ENCODE measurements at regions not wholly inside any gene's neighbourhood (a gene's known extent, or its start where the extent isn't known, plus 50 kb on each side); places are given as distances from the start of the nearest gene placed in this dataset.

DNA sequence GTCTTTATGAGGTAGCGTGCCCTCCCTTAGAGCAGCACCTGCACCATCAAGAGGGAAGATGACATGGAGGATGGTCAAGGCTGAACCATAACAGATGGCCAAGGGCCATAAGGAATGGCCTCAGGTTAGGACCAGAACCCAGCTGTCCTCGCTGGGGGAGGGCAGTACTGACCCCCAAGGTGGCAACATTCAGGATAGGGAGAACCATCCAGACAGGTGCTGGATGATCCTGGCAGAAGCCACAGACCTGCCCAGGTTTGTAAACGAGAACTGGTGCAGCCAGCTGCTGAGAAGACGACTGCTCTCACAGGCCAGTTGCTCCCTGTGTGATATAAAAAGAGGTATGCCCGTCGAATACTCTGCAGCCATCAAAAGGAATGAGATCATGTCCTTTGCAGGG is 320.4 kb downstream of the GLRX3 start:
- Mint-ChIP-seq H3K4me3 (no peak overlapping the region), H3K27me3 (peaks cover 4% of the 10 kb centered on the region), H3K9me3 (no peaks in the 10 kb centered on the region), H3K4me1 (ENCODE audit: low read depth) (no peaks in the 10 kb centered on the region), H3K36me3 (no peaks in the 10 kb centered on the region), H3K27ac (no peak overlapping the region)
- POLR2A ChIA-PET, result no interaction called here
- CTCF ChIA-PET, result no interaction called here
- intact Hi-C loops (cut with micrococcal nuclease), result no loop called here
- no peak for DNase-seq

DNA sequence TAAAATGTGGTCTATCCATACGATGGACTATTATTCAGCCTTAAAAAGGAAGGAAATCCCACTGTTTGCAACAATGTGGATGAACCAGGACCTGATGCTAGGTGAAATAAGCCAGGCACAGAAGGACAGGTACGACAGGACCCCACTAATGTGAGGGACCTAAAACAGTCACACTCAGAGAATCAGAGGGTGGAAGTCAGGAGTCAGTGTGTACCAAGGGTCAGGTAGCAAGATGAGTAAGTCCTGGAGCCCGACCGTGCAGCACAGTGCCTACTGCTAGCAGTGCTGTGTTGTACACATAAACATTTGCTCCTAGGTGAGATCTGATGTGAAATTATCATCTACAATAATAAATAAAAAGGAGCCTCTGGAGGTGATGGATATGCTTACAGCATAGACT is 322.3 kb downstream of the GLRX3 start:
- POLR2A ChIA-PET, result no interaction called here
- Mint-ChIP-seq H3K27ac (no peak overlapping the region), H3K4me3 (no peak overlapping the region), H3K4me1 (ENCODE audit: low read depth) (no peaks in the 10 kb centered on the region), H3K27me3 (peaks cover 4% of the 10 kb centered on the region), H3K9me3 (no peaks in the 10 kb centered on the region), H3K36me3 (no peaks in the 10 kb centered on the region)
- intact Hi-C loops (cut with micrococcal nuclease), result no loop called here
- CTCF ChIA-PET, result no interaction called here
- no peak for DNase-seq

DNA sequence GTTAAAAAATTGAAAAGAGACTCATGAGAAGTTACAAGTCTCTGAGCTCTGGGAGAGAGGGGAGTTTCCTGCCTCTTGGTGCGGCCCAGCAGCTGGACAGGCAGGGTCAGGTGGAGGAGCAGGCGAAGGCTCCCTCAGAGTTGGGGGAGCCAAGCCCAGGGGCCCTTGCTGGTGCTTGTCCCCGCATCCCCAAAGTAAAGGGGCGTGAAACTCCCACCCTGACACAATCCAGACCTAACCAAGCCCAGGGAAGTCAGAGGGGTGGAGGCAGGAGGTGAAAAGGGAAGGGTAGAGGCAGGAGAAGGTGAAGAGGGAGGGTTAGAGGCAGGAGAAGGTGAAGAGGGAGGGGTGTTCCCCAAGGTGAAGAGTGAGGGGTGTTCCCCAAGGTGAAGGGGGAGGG is 322.8 kb downstream of the GLRX3 start:
- CTCF ChIA-PET, result no interaction called here
- DNase-seq, result no peak
- no peak overlapping the region for H3K4me3 Mint-ChIP-seq
- no peaks in the 10 kb centered on the region for H3K4me1 Mint-ChIP-seq (ENCODE audit: low read depth)
- no peaks in the 10 kb centered on the region for H3K36me3 Mint-ChIP-seq
- no peak overlapping the region for H3K27ac Mint-ChIP-seq
- intact Hi-C loops (cut with micrococcal nuclease), result no loop called here
- POLR2A ChIA-PET, result no interaction called here
- peaks cover 4% of the 10 kb centered on the region for H3K27me3 Mint-ChIP-seq
- no peaks in the 10 kb centered on the region for H3K9me3 Mint-ChIP-seq

DNA sequence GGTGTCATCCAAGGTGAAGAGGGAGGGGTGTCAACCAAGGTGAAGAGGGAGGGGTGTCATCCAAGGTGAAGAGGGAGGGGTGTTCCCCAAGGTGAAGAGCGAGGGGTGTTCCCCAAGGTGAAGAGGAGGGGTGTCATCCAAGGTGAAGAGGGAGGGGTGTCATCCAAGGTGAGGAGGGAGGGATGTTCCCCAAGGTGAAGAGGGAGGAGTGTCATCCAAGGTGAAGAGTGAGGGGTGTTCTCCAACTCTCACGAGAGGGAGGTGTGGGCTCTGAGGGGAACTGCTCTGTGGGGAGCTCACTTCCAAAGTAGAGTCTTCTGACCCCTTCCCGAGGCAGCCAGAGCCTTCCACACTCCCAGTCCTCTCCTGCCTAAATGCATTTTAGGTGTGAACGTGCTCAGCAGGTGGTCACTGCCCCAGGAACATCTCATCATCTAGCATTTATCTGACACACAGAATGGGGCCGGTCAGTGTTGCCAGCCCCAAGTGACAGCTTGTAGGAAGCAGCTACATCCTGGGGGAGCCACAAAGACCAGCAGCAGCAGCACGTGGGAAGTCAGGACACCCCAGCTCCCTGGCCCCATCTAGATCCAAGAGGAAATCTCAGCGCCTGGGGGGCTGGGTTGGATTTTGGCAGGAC is 323.8 kb downstream of the GLRX3 start:
- Mint-ChIP-seq H3K27me3 (peaks cover 4% of the 10 kb centered on the region), H3K4me1 (ENCODE audit: low read depth) (no peaks in the 10 kb centered on the region), H3K36me3 (no peaks in the 10 kb centered on the region), H3K27ac (no peak overlapping the region), H3K9me3 (no peaks in the 10 kb centered on the region), H3K4me3 (no peak overlapping the region)
- intact Hi-C loops (cut with micrococcal nuclease), result no loop called here
- ChIA-PET POLR2A (no interaction called here), CTCF (no interaction called here)
- DNase-seq, result no peak

DNA sequence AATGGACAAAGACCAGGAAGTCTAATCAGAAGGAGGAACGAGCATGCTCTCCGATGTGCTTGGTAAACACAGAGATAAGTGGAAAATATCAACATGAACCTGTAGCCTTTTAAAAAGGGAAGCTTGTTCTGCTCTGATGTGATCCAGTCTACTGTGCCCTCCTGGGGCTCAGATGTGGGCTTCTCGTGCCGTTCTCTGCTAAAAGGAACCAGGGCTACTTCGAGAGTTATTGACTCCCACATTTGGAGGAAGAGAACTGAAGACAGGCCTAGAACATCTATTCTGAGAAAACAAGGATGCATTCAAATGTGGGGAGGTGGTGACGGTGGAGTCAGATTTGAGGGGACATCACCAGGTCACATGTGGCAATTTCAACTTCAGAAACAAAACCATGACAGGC is 325.4 kb downstream of the GLRX3 start:
- Mint-ChIP-seq H3K4me3 (no peak overlapping the region), H3K4me1 (ENCODE audit: low read depth) (no peaks in the 10 kb centered on the region), H3K36me3 (no peaks in the 10 kb centered on the region), H3K27ac (no peak overlapping the region), H3K9me3 (peaks cover 2% of the 10 kb centered on the region), H3K27me3 (no peaks in the 10 kb centered on the region)
- intact Hi-C loops (cut with micrococcal nuclease), result no loop called here
- ChIA-PET POLR2A (no interaction called here), CTCF (no interaction called here)
- no peak for DNase-seq

DNA sequence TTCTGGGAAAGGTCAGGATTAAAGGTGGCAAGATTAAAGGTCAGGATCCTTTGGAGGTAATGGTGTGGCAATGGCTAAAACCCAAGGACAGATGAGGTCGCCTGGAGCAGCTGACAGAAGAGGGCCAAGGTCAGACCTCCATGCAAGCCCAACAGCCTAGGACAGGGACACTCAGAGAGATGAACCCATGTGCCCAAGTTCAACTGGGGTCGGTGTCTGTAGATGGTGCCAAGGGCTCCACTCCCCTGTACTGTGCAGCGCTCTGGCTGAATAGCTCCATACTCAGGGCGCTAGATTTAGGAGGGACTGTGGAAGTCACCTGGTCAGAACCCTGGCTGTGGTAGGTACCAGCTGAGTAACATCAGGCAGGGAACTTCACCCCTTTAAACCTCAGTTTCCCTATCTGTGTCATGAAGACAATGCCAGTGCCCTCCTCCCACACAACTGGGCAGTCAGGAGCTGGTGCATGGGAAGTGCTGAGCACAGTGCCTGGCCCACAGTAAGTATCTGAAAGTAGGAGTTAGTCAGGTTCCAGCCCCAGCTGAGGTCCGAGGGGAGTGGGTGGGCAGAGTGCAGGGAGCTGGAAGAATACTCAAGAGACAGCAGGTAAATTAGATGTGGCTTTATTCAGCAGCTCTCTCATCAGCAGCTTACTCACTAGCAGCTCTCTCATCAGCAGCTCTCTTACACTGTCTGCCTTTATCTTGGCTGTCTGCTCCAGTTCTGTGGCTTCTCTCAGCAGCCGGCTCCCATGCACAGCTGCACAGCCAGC is 327.1 kb downstream of the GLRX3 start:
- Mint-ChIP-seq H3K4me3 (no peak overlapping the region), H3K36me3 (no peaks in the 10 kb centered on the region), H3K9me3 (peaks cover 6% of the 10 kb centered on the region), H3K27me3 (no peaks in the 10 kb centered on the region), H3K4me1 (ENCODE audit: low read depth) (no peaks in the 10 kb centered on the region), H3K27ac (no peak overlapping the region)
- ChIA-PET POLR2A (no interaction called here), CTCF (no interaction called here)
- intact Hi-C loops (cut with micrococcal nuclease), result no loop called here
- DNase-seq, result no peak

DNA sequence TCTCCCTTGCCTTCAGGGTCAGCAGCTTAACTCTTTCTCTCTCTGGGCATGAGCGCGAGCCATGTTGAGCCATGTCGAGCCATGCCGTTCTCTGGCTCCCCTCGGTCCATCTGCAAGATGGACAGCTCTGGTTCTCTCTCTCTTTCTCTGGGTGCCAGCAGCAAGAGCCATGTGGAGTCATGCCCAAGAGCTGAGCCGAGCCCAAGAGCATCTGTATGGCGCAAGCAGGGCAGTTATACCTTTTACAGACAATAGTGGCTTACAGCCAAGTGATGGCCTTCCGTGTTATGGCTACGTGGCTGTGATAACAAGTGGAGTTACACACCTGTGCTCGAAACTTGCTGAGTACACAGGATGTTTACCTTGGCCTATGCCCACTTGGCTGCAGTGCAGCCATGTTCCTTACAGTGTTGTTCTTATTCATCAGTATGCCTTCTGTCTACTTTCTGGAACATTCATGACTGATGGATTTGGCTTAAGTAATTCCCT is 327.7 kb downstream of the GLRX3 start:
- POLR2A ChIA-PET, result no interaction called here
- CTCF ChIA-PET, result no interaction called here
- H3K4me1 Mint-ChIP-seq (ENCODE audit: low read depth), result no peaks in the 10 kb centered on the region
- no peak overlapping the region for H3K27ac Mint-ChIP-seq
- H3K4me3 Mint-ChIP-seq, result no peak overlapping the region
- H3K9me3 Mint-ChIP-seq, result peaks cover 10% of the 10 kb centered on the region
- intact Hi-C loops (cut with micrococcal nuclease), result no loop called here
- H3K36me3 Mint-ChIP-seq, result no peaks in the 10 kb centered on the region
- H3K27me3 Mint-ChIP-seq, result no peaks in the 10 kb centered on the region
- no peak for DNase-seq

DNA sequence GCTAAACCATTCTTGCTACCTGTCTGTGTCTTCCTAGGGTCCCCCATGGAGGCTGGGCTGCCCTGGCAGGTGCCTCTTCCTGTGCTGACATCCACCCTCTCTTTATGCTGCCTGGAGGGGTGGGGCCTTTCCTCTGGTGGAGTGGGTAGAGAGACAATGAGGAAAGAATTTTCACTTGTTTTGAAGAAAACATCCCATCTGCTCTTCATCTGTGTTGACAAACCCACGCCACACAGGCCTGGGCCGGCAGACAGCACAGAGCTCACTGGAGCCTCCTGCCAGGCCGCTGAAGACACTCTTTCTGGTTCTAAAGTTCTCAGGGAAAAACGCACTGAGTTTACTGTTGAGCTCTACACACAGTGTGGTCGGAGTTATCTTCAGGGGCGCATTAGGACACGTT is 328.2 kb downstream of the GLRX3 start:
- POLR2A ChIA-PET, result no interaction called here
- CTCF ChIA-PET, result no interaction called here

DNA sequence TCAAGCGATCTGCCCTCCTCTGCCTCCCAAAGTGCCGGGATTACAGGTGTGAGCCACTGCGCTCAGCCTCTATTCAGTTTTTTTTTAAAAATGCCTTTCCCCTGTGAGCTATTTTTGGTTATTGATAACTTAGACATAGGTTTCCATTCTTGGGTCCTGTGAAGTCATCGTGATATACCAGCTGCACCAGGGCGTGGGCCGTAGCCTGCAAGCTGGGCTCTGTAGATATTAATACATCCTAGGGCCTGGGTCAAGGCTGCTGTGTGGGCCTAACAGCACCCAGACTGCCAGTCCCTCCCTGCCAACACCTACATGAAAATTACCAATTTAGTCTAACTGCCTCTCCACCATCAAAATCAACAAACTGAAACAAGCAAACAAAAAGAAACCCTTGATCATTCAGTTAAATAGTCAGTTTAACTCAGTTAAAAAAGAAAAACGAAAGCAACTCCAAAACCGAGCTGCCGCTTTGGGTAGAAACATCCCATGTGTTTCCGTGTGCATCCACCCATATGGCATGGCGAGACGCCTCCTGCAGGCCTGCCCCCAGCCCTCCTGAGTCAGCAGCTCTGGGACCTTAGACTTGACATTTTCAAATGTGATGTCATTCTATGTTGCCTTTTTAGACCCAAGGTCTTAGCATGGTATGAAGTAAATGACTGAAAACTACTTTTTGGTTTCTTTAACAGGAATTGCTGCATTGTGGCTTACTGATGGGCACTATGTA is 330.2 kb downstream of the GLRX3 start:
- Mint-ChIP-seq H3K36me3 (no peaks in the 10 kb centered on the region), H3K27me3 (no peaks in the 10 kb centered on the region), H3K4me3 (no peak overlapping the region), H3K27ac (no peak overlapping the region), H3K9me3 (peaks cover 13% of the 10 kb centered on the region), H3K4me1 (ENCODE audit: low read depth) (no peaks in the 10 kb centered on the region)
- DNase-seq, result no peak
- ChIA-PET POLR2A (no interaction called here), CTCF (no interaction called here)
- intact Hi-C loops (cut with micrococcal nuclease), result no loop called here

More for the DNA sequence above, 328.2 kb downstream of the GLRX3 start:
- H3K27me3 Mint-ChIP-seq, result no peaks in the 10 kb centered on the region
- peaks cover 13% of the 10 kb centered on the region for H3K9me3 Mint-ChIP-seq
- no peaks in the 10 kb centered on the region for H3K36me3 Mint-ChIP-seq
- H3K4me3 Mint-ChIP-seq, result no peak overlapping the region
- H3K4me1 Mint-ChIP-seq (ENCODE audit: low read depth), result no peaks in the 10 kb centered on the region
- intact Hi-C loops (cut with micrococcal nuclease), result no loop called here
- H3K27ac Mint-ChIP-seq, result no peak overlapping the region
- no peak for DNase-seq

DNA sequence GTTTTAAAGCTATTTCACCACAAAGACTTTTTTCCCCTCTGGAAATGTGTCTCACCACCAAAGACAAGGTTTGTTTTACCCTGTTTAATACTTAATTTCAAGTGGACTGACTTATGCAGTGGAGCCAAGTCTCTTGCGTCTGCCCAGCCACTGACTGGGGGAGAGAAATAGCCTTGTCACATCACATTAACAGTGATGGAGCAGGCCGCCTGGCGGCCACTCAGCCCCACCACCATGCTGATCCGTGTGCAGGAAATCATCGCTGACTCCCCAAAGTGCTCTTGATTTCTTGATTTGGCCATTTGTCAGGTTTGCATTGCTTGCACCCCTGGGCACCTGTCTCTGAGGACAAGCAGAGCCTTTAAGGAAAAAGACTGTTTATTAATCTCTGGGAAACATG is 334.1 kb downstream of the GLRX3 start:
- intact Hi-C loops (cut with micrococcal nuclease), result no loop called here
- no peak overlapping the region for H3K27ac Mint-ChIP-seq

DNA sequence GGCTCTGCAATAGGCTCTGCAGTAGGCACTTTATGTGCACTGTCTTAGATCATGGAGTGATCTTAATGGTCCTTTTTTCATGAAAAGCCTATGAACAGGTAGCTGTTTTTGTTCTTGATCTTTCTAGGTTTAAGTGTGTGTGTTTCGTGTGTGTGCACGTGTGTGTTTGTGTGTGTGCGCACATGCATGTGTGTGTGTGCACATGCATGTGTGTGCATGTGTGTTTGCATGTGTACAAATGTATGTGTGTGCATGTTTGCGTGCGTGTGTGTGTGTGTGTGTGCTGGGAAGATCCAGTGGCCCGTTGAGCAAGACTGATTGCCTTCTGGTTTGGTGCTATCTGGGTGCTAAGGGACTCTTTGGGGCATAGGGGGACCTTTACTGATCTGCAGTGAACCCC is 334.8 kb downstream of the GLRX3 start:
- CTCF ChIA-PET, result no interaction called here

More for the DNA sequence above, 334.1 kb downstream of the GLRX3 start:
- peaks cover 13% of the 10 kb centered on the region for H3K9me3 Mint-ChIP-seq
- DNase-seq, result no peak
- no peak overlapping the region for H3K4me3 Mint-ChIP-seq
- no peaks in the 10 kb centered on the region for H3K4me1 Mint-ChIP-seq (ENCODE audit: low read depth)
- POLR2A ChIA-PET, result no interaction called here
- no peaks in the 10 kb centered on the region for H3K27me3 Mint-ChIP-seq
- H3K36me3 Mint-ChIP-seq, result no peaks in the 10 kb centered on the region
- CTCF ChIA-PET, result no interaction called here

DNA sequence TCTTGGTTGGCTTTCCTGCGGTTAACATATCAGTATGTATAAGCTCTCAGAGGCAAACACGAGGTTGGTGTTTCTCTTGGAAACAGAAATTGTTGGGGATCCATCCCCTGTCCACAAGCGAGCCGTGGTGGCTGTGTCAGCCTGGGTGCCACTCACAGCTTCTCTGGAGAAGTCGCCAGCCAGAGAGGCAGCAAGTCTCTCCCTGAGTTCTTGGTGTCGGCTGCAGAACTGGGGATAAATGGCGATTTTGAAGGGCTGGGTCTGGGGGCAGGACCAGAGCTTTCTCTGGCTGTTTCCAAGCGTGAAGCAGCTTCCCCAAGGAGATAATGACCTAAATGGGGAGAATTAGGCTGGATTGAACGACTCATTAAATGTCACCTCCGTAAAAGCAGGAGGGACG is 335.3 kb downstream of the GLRX3 start:
- no peak for DNase-seq
- intact Hi-C loops (cut with micrococcal nuclease), result no loop called here
- H3K4me1 Mint-ChIP-seq (ENCODE audit: low read depth), result no peaks in the 10 kb centered on the region
- no peaks in the 10 kb centered on the region for H3K27me3 Mint-ChIP-seq
- CTCF ChIA-PET, result no interaction called here
- H3K4me3 Mint-ChIP-seq, result no peak overlapping the region
- H3K36me3 Mint-ChIP-seq, result no peaks in the 10 kb centered on the region
- peaks cover 12% of the 10 kb centered on the region for H3K9me3 Mint-ChIP-seq
- POLR2A ChIA-PET, result no interaction called here
- no peak overlapping the region for H3K27ac Mint-ChIP-seq

More for the DNA sequence above, 334.8 kb downstream of the GLRX3 start:
- H3K4me3 Mint-ChIP-seq, result no peak overlapping the region
- DNase-seq, result no peak
- no peak overlapping the region for H3K27ac Mint-ChIP-seq
- H3K9me3 Mint-ChIP-seq, result peaks cover 12% of the 10 kb centered on the region
- no peaks in the 10 kb centered on the region for H3K4me1 Mint-ChIP-seq (ENCODE audit: low read depth)
- no peaks in the 10 kb centered on the region for H3K27me3 Mint-ChIP-seq
- intact Hi-C loops (cut with micrococcal nuclease), result no loop called here
- POLR2A ChIA-PET, result no interaction called here
- no peaks in the 10 kb centered on the region for H3K36me3 Mint-ChIP-seq

DNA sequence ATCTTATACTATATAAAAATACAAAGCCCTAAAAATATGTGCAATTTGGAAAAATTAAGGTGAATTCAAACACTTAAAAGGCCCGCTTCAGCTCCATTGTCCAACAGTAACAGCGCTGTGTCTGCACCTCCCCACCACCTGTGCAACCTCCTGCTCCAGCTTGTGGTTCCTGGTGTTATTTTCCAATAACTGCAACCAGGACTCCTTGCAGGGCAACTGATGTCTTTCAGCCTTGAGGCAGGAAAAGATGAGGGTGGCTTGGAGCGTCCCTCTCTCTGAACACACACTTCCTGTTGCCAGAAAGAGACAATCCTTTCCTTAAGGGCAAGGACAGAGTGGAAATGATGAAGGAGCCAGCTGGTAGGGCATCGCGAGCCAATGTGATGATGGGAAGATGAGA is 336.0 kb downstream of the GLRX3 start:
- intact Hi-C loops (cut with micrococcal nuclease), result no loop called here
- Mint-ChIP-seq H3K36me3 (no peaks in the 10 kb centered on the region), H3K4me3 (no peak overlapping the region), H3K27ac (no peak overlapping the region), H3K27me3 (no peaks in the 10 kb centered on the region), H3K9me3 (peaks cover 12% of the 10 kb centered on the region), H3K4me1 (ENCODE audit: low read depth) (no peaks in the 10 kb centered on the region)
- DNase-seq, result no peak
- CTCF ChIA-PET, result no interaction called here
- POLR2A ChIA-PET, result no interaction called here
